GM20000 (cell line): ENCODE measurements at regions not wholly inside any gene's neighbourhood (a gene's known extent, or its start where the extent isn't known, plus 50 kb on each side); places are given as distances from the start of the nearest gene placed in this dataset.

ENCODE experiments used
- DNase-seq: peaks from one replicate; pipeline ENCODE4 v3.0.0; 2012; ENCODE audit warnings: low spot score
- CTCF ChIP-seq: IDR thresholded peaks from 2 replicates; pipeline ENCODE4 v1.5.1; 2012; ENCODE audit warnings: mild to moderate bottlenecking, control low read depth; ENCODE audit errors: extremely low read depth, missing control alignments

DNA sequence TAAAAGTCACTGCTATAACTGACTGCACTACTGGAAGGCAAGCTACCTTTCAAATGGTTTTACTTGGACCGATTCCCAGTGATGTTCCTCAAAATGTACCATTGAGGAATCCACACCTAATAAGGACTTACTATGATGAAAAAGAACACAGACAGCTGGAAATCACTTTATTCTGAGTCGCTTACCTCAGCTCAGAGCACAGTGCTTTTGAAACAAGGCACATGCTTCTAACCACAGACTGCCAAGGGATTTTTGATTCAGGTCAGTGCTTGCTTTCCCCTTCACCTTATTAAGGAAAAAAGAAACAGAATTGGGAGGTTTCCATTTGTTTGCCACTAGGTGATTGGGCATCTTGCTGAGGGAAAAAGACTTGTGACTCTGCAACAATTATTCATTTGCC is 707.5 kb upstream of the FSHR start:
- no peak for DNase-seq
- TF ChIP-seq CTCF, result no peak

DNA sequence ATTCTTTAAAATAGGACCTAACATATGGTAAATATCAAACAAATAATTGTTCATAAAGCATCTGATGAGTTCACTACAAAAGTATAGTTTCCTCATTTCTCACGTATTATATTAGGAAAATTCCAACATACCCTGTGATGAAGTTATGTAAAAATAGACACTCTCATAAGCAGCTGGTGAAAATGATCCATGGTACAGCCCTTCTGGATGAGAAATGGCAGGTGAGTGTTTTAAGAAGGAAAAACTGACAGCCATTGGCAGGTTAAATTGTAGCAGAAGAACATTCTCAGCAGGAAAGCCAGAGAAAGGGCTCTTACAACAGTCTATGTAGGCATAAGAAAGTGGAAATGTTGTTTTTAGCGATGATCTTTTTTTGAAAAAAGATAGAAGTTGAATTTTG is 706.5 kb upstream of the FSHR start:
- DNase-seq, result no peak
- TF ChIP-seq CTCF, result no peak

DNA sequence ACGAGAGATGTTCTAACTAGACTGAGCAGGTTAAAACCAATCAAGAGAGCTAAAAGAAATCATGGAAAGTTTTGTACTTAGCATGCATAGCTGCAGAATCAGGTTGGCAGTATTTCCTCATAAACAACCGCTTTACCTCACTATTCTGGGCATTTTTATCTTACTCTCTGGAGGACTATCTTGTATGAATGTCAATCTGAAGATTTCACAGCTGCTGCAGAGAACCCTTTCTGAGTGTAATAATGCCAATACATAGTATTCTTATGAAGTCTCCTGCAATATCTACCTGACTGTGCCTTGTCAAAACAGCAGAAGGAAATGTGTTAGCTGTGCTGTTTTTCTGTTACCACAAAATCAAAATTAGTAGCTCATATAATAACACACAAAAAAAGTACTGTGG is 705.9 kb upstream of the FSHR start:
- no peak for TF ChIP-seq CTCF

GRCh38 chr2:49858657-49859056 is 704.3 kb upstream of the FSHR start:
- TF ChIP-seq CTCF, result no peak
- DNase-seq, result no peak

More for the DNA sequence above, 705.9 kb upstream of the FSHR start:
- no peak for DNase-seq

GRCh38 chr2:49858113-49858490 is 703.8 kb upstream of the FSHR start:
- no peak for TF ChIP-seq CTCF
- DNase-seq, result no peak

DNA sequence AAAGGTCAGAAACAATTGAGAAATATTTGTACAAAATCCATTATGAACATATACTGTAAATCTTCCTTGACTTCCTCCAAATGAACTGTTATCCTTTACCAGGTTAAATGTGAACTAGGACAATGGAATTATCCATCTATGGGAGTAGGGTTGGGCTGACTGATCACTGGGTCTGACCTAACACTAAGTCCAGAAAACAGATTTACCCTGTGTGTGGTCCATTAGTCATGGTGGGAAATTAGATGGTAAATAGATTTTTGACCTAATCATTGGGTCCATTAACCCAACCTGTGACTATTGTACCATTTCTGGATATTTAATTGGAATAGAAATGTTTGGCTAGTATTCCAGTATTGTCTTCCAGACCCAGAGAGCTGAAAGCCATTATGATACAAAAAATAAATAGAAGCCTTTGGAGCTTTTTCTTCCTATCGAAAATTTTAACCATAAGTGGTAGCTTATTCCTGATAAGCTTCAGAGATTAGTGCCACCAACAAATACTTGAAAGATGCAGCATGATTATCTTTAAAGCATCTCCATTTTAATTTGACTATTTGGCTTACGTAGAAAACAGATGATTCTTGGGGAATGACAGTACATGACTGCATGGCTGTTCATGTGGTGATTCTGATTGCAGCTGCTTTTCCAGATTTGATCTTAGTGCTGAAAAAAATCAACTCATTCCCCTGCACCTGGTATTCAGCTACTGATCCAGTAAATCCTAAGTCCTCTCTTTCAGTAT is 703.2 kb upstream of the FSHR start:
- DNase-seq, result no peak

GRCh38 chr2:49845671-49846070 is 691.4 kb upstream of the FSHR start:
- DNase-seq, result no peak
- no peak for TF ChIP-seq CTCF

More for the DNA sequence above, 703.2 kb upstream of the FSHR start:
- no peak for TF ChIP-seq CTCF
